Lung (tissue), 11 donors: ENCODE measurements at regions not wholly inside any gene's neighbourhood (a gene's known extent, or its start where the extent isn't known, plus 50 kb on each side); places are given as distances from the start of the nearest gene placed in this dataset.

Experiments
- ATAC-seq: fragments of 200-7000 bp; cut with Tn5 transposase; one replicate; pipeline ENCODE4 v1.9.1; 2020; ENCODE audit warnings: moderate number of reproducible peaks; ENCODE audit not compliant: insufficient read depth, low FRiP score
- DNase-seq, 3 donors: peaks; one replicate each; pipeline ENCODE4 v3.0.0-alpha.2; 2013 to 2017
- H3K27ac ChIP-seq, 2 donors: one replicate each; pipeline ENCODE4 v1.5.1; 2013; ENCODE audit warnings: mild to moderate bottlenecking in 2 of 2, moderate library complexity in 2 of 2, control low read depth in 1 of 2, inconsistent platforms in 1 of 2, low read depth in 1 of 2, low read length in 1 of 2
- H3K27me3 ChIP-seq, 3 donors: one replicate each; pipeline ENCODE4 v1.5.1; 2013; ENCODE audit warnings: low read length in 2 of 3; ENCODE audit not compliant: control insufficient read depth in 3 of 3, insufficient read depth in 3 of 3
- H3K36me3 ChIP-seq, 4 donors: one replicate each; pipeline ENCODE4 v1.5.1; 2013; ENCODE audit warnings: low read length in 4 of 4, mild to moderate bottlenecking in 1 of 4, moderate library complexity in 1 of 4; ENCODE audit not compliant: control insufficient read depth in 4 of 4, insufficient read depth in 4 of 4
- H3K4me1 ChIP-seq, 5 donors: one replicate each; pipeline ENCODE4 v1.5.1; 2013; ENCODE audit warnings: low read length in 5 of 5, mild to moderate bottlenecking in 2 of 5, moderate library complexity in 1 of 5; ENCODE audit not compliant: control insufficient read depth in 5 of 5, insufficient read depth in 5 of 5
- H3K4me3 ChIP-seq: one replicate; pipeline ENCODE4 v1.5.1; 2013; ENCODE audit warnings: mild to moderate bottlenecking, control low read depth, moderate library complexity
- H3K9ac ChIP-seq, 2 donors: one replicate each; pipeline ENCODE4 v1.5.1; 2013; ENCODE audit warnings: low read length in 2 of 2, control low read depth in 1 of 2; ENCODE audit not compliant: insufficient read depth in 1 of 2
- H3K9me3 ChIP-seq, 4 donors: one replicate each; pipeline ENCODE4 v1.5.1; 2013; ENCODE audit warnings: low read length in 3 of 4, mild to moderate bottlenecking in 1 of 4, moderate library complexity in 1 of 4; ENCODE audit not compliant: control insufficient read depth in 4 of 4, insufficient read depth in 3 of 4
- CTCF ChIP-seq: IDR thresholded peaks from 2 replicates; pipeline ENCODE4 v1.5.1; 2012; ENCODE audit warnings: mild to moderate bottlenecking; ENCODE audit errors: control extremely low read depth, extremely low read depth
- WGBS, 2 donors: extraction: QIAGEN DNeasy Blood & Tissue Kit; methylation state at CpG; one replicate each; pipeline ENCODE4 v1.1.7; 2013; 5-methylcytosine and 5-hydroxymethylcytosine counted together
- donor health status: control.
- donor health status: control.
- donor health status: Bipolar disorder and iron deficiency.
- donor health status: healthy.
- donor health status: DM: yes; HTN: yes; CAD: no.

GRCh38 chr4:117420948-117421347 lies 335.6 kb upstream of the TRAM1L1 start:
- Histone ChIP-seq H3K4me3 (no peak overlapping the region), H3K27ac (no peak overlapping the region), H3K4me1 (peaks cover 0 to 5% (median 0%) of the 10 kb centered on the region in 5 donors), H3K9ac (no peak overlapping the region), H3K36me3 (no peaks in the 10 kb centered on the region), H3K9me3 (no peaks in the 10 kb centered on the region), H3K27me3 (no peaks in the 10 kb centered on the region)
- WGBS, 2 donors = 0 to 23% methylated on average over 1 of the region's 1 CpG
- TF ChIP-seq CTCF = no peak
- no peak for DNase-seq
- no peak for ATAC-seq

GRCh38 chr4:117421706-117422105 lies 336.3 kb upstream of the TRAM1L1 start:
- no peak for ATAC-seq
- H3K4me3 ChIP-seq = no peak overlapping the region
- no peak overlapping the region for H3K27ac ChIP-seq
- no peak for DNase-seq
- no peaks in the 10 kb centered on the region for H3K27me3 ChIP-seq
- 54 to 61% methylated on average over 4 of the region's 4 CpGs for WGBS, 2 donors
- H3K9ac ChIP-seq = no peak overlapping the region
- H3K4me1 ChIP-seq = peaks cover 0 to 10% (median 0%) of the 10 kb centered on the region in 5 donors
- H3K9me3 ChIP-seq = no peaks in the 10 kb centered on the region
- no peak for TF ChIP-seq CTCF
- H3K36me3 ChIP-seq = no peaks in the 10 kb centered on the region

GRCh38 chr4:117422297-117422696 lies 336.9 kb upstream of the TRAM1L1 start:
- H3K27ac ChIP-seq = no peak overlapping the region
- no peaks in the 10 kb centered on the region for H3K9me3 ChIP-seq
- H3K4me1 ChIP-seq = peaks cover 0 to 10% (median 0%) of the 10 kb centered on the region in 5 donors
- no peak overlapping the region for H3K9ac ChIP-seq
- no peak for TF ChIP-seq CTCF
- WGBS, 2 donors = 85 to 86% methylated on average over 5 of the region's 5 CpGs
- DNase-seq (no peak), ATAC-seq (no peak)
- no peaks in the 10 kb centered on the region for H3K36me3 ChIP-seq
- H3K4me3 ChIP-seq = no peak overlapping the region
- no peaks in the 10 kb centered on the region for H3K27me3 ChIP-seq

- ATAC-seq (no peak), DNase-seq (peak in 2 of 3 donors; percentile 32 to 62)
- Histone ChIP-seq H3K27me3 (no peaks in the 10 kb centered on the region), H3K36me3 (no peaks in the 10 kb centered on the region), H3K4me1 (peaks cover 0 to 10% (median 0%) of the 10 kb centered on the region in 5 donors), H3K9ac (no peak overlapping the region), H3K9me3 (peaks cover 0 to 5% (median 0%) of the 10 kb centered on the region in 4 donors), H3K27ac (no peak overlapping the region), H3K4me3 (no peak overlapping the region)
- TF ChIP-seq CTCF = no peak
Observed at GRCh38 chr4:117425636-117426035, 340.3 kb upstream of the TRAM1L1 start.
